ENCODE measurements at regions not wholly inside any gene's neighbourhood (a gene's known extent, or its start where the extent isn't known, plus 50 kb on each side); places are given as distances from the start of the nearest gene placed in this dataset.

DNA sequence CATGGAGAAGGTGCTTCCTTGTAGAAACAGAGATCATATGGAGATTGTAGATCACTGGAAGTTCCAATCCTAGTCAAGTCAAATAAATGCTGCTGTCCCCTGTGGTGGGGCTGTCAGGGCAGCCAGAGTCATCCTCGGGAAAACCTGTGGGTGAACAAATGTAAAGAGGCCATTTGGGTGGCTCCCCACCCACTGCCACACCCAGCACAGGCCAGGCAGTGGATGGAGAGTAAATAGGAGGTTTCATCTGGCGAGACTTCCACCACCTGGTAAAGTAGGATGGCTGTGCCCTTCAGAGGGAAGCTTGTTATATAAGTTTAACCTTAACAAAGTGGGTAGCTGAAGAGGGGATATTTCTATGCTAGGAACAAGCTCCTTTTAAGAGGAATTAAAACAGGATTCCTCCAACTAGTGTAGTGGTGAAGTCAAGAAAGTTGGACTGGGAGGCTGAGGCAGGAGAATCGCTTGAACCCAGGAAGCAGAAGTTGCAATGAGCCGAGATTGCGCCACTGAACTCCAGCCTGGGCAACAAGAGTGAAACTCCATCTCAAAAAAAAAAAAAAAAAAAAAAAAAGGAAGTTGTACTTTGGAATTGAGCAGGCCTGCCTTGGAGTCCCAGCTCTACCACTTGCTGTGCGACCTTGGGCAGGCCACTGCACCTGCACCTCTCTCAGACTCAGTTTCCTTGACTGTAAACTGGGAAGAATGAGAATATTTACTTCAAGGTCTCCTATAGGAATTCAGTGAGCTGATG, 273.7 kb downstream of the PTTG2 start:
- H3K27ac Mint-ChIP-seq = no peak overlapping the region
- DNase-seq (ENCODE audit: low spot score) = no peak
- no peak overlapping the region for H3K4me3 Mint-ChIP-seq
- peaks cover 6% of the 10 kb centered on the region for H3K27me3 Mint-ChIP-seq (ENCODE audit: insufficient read depth)
- peaks cover 16% of the 10 kb centered on the region for H3K9me3 Mint-ChIP-seq
- no peaks in the 10 kb centered on the region for H3K36me3 Mint-ChIP-seq (ENCODE audit: low read depth)
- intact Hi-C loops (cut with micrococcal nuclease) = no loop called here
- no peaks in the 10 kb centered on the region for H3K4me1 Mint-ChIP-seq (ENCODE audit: low read depth)

DNA sequence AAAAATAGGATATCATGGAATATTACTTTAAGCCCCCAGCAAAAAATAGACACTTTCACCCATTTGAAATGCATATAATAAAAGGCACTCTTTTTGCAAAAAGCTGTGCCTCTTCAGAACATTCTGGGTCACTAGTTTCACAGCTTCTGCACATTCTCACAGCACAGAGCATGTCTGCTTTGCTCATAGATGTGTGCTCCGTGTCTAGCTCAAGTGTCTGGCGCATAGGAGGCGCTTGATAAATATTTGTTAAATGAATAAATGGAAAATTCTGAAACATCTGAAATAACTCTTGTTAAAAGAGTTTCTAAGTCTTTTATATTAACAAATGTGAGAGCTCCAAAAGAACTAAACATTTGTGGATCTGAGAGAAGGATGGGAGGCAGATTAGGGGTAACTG, 275.2 kb downstream of the PTTG2 start:
- no peak for DNase-seq (ENCODE audit: low spot score)
- Mint-ChIP-seq H3K9me3 (peaks cover 16% of the 10 kb centered on the region), H3K4me1 (ENCODE audit: low read depth) (no peaks in the 10 kb centered on the region), H3K27ac (no peak overlapping the region), H3K36me3 (ENCODE audit: low read depth) (no peaks in the 10 kb centered on the region), H3K27me3 (ENCODE audit: insufficient read depth) (peaks cover 9% of the 10 kb centered on the region), H3K4me3 (no peak overlapping the region)
- intact Hi-C loops (cut with micrococcal nuclease) = no loop called here

DNA sequence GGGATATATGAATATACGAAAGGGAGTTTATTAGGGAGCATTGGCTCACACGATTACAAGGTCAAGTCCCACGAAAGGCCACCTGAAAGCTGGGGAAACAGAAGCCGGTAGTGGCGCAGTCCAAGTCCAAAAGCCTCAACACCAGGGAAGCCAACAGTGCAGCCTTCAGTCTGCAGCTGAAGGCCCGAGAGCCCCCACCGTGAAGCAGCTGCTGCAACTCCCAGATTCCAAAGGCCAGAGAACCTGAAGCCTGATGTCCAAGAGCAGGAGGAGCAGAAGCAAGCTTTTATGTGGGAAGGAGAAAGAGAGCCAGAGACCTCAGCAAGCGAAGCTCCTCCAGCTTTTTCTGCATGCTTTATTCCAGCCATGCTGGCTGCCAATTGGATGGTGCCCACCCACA, 275.8 kb downstream of the PTTG2 start:
- intact Hi-C loops (cut with micrococcal nuclease) = no loop called here

DNA sequence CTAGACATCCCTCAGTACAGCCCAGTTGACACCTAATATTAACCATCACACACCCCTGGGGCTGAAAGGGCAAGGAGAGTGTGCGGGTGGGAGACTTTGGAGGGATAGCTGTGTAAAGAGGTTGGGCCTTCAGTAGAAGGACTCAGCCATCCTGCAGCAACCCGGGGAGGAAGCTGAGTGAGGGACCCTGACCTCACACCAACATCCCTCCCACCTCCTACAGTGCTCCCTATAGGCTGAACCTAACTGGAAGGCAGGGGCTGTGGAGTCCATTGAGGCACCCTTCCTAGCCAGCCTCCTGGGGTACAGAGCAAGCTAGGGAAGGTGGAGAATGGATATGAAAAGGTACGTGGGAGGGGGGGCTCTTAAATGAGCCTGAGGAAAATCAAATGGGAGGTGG, 276.3 kb downstream of the PTTG2 start:
- Mint-ChIP-seq H3K4me3 (no peak overlapping the region), H3K27ac (no peak overlapping the region), H3K36me3 (ENCODE audit: low read depth) (no peaks in the 10 kb centered on the region), H3K9me3 (peaks cover 16% of the 10 kb centered on the region), H3K4me1 (ENCODE audit: low read depth) (no peaks in the 10 kb centered on the region), H3K27me3 (ENCODE audit: insufficient read depth) (peaks cover 9% of the 10 kb centered on the region)
- DNase-seq (ENCODE audit: low spot score) = no peak
- intact Hi-C loops (cut with micrococcal nuclease) = no loop called here

More for the DNA sequence above, 275.8 kb downstream of the PTTG2 start:
- DNase-seq (ENCODE audit: low spot score) = no peak
- no peaks in the 10 kb centered on the region for H3K36me3 Mint-ChIP-seq (ENCODE audit: low read depth)
- H3K4me1 Mint-ChIP-seq (ENCODE audit: low read depth) = no peaks in the 10 kb centered on the region
- peaks cover 16% of the 10 kb centered on the region for H3K9me3 Mint-ChIP-seq
- no peak overlapping the region for H3K27ac Mint-ChIP-seq
- no peak overlapping the region for H3K4me3 Mint-ChIP-seq
- peaks cover 9% of the 10 kb centered on the region for H3K27me3 Mint-ChIP-seq (ENCODE audit: insufficient read depth)

DNA sequence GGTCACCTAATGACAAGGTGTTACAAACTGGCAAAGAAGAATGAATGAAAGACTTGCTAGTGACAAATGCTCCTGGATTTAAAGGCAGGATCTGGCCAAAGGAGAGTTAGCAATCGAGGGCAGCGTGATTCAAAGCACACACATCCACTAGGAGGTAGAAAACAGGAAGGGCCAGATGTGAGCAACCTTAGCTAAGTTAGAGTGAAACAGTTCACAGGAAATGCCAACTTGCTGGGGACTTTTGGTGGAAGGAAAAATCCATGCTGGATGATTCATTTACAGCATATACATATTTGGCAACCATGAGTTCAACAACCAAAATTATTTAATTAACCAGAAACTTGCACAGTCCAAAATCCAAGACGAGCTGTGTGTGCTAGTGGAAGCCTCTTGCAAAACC, 276.9 kb downstream of the PTTG2 start:
- no peaks in the 10 kb centered on the region for H3K4me1 Mint-ChIP-seq (ENCODE audit: low read depth)
- intact Hi-C loops (cut with micrococcal nuclease) = no loop called here
- peaks cover 2% of the 10 kb centered on the region for H3K36me3 Mint-ChIP-seq (ENCODE audit: low read depth)
- H3K4me3 Mint-ChIP-seq = no peak overlapping the region
- DNase-seq (ENCODE audit: low spot score) = no peak
- H3K27me3 Mint-ChIP-seq (ENCODE audit: insufficient read depth) = peaks cover 9% of the 10 kb centered on the region
- H3K9me3 Mint-ChIP-seq = peaks cover 15% of the 10 kb centered on the region
- no peak overlapping the region for H3K27ac Mint-ChIP-seq

DNA sequence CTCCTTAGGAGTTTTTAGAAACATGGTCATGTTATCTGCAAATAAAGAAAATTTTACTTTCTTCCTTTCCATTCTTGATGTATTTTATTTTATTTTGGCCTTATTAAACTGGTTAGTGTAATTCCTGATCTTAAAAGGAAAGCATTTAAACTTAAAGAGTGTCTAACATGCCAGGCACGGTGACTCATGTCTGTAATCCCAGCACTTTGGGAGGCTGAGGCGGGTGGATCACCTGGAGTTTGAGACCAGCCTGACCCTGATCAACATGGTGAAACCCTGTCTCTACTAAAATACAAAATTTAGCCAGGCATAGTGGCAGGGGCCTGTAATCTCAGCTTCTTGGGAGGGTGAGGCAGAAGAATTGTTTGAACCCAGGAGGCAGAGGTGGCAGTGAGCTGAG, 281.3 kb downstream of the PTTG2 start:
- intact Hi-C loops (cut with micrococcal nuclease) = no loop called here
- Mint-ChIP-seq H3K27ac (no peak overlapping the region), H3K36me3 (ENCODE audit: low read depth) (peaks cover 5% of the 10 kb centered on the region), H3K27me3 (ENCODE audit: insufficient read depth) (peaks cover 3% of the 10 kb centered on the region), H3K4me3 (no peak overlapping the region), H3K4me1 (ENCODE audit: low read depth) (peaks cover 10% of the 10 kb centered on the region), H3K9me3 (no peaks in the 10 kb centered on the region)
- no peak for DNase-seq (ENCODE audit: low spot score)

DNA sequence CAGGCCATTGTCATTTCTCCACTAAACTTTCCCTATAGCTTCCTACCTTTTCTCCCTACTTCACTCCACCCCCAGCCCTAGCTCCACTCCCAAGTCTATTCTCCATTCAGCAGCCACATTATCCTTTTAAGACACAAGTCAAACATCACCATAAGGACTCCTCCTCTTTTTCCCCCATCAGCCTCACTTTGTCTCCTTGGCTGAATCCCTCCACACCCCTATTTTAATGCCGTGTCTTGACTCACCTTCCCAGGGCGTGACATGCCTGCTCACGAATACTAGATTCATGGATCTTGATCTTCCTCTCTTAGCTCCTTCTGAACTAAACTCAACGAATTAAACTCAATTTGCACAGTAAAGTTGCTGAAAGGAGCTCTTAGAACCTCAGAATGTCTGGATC, 281.9 kb downstream of the PTTG2 start:
- intact Hi-C loops (cut with micrococcal nuclease) = no loop called here
- H3K9me3 Mint-ChIP-seq = no peaks in the 10 kb centered on the region

DNA sequence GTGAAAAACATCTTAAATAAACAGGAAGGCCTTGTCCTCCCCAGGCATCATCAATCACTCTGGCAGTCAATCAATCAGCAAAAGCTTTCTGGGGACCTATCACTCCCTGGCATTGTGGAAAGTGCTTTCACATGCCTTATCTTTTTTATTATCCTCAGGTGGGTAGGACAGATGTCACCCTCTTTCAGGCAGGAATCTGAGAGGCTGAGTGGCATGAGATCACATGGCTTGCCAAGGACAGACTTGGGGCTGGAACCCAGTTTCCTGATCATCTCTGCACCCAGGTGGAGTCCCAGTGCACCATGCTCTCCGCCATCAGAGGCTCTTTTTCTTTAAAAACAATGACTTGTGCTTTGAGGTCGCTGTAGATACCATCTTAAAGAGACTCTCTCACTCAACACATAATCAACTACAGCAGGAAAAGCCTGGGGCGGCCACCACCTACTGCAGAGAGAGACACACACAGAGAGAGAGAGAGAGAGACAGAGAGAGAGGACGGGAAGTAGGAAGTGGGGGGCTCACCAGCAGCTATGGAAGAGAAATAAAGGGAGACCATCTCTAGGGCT, 282.7 kb downstream of the PTTG2 start:
- no peaks in the 10 kb centered on the region for H3K9me3 Mint-ChIP-seq
- intact Hi-C loops (cut with micrococcal nuclease) = no loop called here
- no peak overlapping the region for H3K27ac Mint-ChIP-seq
- no peak for DNase-seq (ENCODE audit: low spot score)
- H3K36me3 Mint-ChIP-seq (ENCODE audit: low read depth) = peaks cover 5% of the 10 kb centered on the region
- peaks cover 3% of the 10 kb centered on the region for H3K27me3 Mint-ChIP-seq (ENCODE audit: insufficient read depth)
- no peak overlapping the region for H3K4me3 Mint-ChIP-seq
- peaks cover 10% of the 10 kb centered on the region for H3K4me1 Mint-ChIP-seq (ENCODE audit: low read depth)

More for the DNA sequence above, 281.9 kb downstream of the PTTG2 start:
- no peak for DNase-seq (ENCODE audit: low spot score)
- Mint-ChIP-seq H3K27ac (no peak overlapping the region), H3K4me3 (no peak overlapping the region), H3K4me1 (ENCODE audit: low read depth) (peaks cover 10% of the 10 kb centered on the region), H3K36me3 (ENCODE audit: low read depth) (peaks cover 5% of the 10 kb centered on the region), H3K27me3 (ENCODE audit: insufficient read depth) (peaks cover 3% of the 10 kb centered on the region)

DNA sequence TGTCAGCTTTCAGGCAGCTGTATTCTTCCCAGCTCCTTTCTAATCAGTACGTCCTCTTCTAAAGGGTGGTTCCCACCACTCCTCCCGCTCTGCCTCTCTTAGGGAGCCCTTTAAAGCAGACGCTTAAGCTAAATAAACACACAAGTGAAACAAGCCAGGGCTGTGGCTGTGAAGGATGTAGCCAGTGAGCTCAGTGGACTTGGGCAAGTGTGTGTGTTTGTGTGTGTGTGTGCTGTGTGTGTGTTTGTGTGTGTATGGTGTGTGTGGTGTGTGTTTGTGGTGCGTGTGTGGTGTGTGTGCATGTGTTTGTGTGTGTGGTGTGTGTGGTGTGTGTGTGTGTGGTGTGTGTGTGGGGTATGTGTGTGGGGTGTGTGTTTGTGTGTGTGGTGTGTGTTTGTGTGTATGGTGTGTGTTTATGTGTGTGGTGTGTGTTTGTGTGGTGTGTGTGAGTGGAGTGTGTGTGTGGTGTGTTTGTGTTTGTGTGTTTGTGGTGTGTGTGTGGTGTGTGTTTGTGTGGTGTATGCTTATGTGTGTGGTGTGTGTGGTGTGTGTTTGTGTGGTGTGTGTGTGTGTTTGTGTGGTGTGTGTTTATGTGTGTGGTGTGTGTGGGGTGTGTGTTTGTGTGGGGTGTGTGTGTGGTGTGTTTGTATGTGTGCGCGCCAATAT, 283.3 kb downstream of the PTTG2 start:
- peaks cover 10% of the 10 kb centered on the region for H3K4me1 Mint-ChIP-seq (ENCODE audit: low read depth)
- H3K27me3 Mint-ChIP-seq (ENCODE audit: insufficient read depth) = peaks cover 3% of the 10 kb centered on the region
- H3K36me3 Mint-ChIP-seq (ENCODE audit: low read depth) = peaks cover 5% of the 10 kb centered on the region
- intact Hi-C loops (cut with micrococcal nuclease) = no loop called here
- no peaks in the 10 kb centered on the region for H3K9me3 Mint-ChIP-seq
- DNase-seq (ENCODE audit: low spot score) = no peak
- H3K4me3 Mint-ChIP-seq = no peak overlapping the region
- no peak overlapping the region for H3K27ac Mint-ChIP-seq

DNA sequence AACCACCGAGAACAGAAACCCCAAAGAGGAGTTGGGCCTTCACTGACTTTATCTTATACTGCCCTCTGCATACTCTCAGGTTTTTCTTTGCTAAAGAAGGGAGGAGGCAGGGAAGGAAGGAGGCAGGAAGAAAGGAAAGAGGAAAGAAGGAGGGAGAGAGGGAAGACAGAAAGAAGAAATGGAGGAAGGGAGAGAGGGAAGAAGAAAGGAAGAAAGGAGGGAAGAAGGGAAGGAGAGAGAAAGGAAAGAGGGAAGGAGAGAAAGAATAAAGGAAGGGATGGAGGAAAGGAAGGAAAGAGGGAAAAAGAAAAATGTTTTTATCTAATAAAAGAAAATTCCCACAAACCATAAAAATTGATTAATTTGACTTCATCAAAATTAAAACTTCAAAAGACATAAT, 294.6 kb downstream of the PTTG2 start:
- no peak overlapping the region for H3K4me3 Mint-ChIP-seq
- H3K36me3 Mint-ChIP-seq (ENCODE audit: low read depth) = no peaks in the 10 kb centered on the region
- H3K27me3 Mint-ChIP-seq (ENCODE audit: insufficient read depth) = peaks cover 9% of the 10 kb centered on the region
- no peak overlapping the region for H3K27ac Mint-ChIP-seq
- H3K4me1 Mint-ChIP-seq (ENCODE audit: low read depth) = no peaks in the 10 kb centered on the region
- DNase-seq (ENCODE audit: low spot score) = no peak
- intact Hi-C loops (cut with micrococcal nuclease) = no loop called here
- H3K9me3 Mint-ChIP-seq = peaks cover 36% of the 10 kb centered on the region

DNA sequence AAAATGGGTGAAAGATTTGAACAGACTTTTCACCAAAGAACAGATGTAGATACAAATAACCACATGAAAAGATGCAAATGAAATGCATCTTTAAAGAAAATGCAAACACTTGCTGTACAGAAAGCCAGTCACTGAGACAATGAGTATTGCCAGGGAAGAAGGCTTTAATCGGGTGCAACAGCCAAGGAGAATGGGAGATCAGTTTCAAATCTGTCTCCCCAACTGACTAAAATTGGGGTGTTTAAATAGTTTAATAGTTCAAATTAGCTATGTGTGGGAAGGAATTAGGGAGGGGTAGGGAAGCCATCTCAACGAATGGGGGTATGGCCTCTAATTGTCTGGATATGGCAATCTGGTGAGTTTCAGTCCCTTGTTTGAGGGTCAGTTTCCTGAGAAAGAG, 295.4 kb downstream of the PTTG2 start:
- peaks cover 9% of the 10 kb centered on the region for H3K27me3 Mint-ChIP-seq (ENCODE audit: insufficient read depth)
- intact Hi-C loops (cut with micrococcal nuclease) = no loop called here
- no peak for DNase-seq (ENCODE audit: low spot score)
- no peak overlapping the region for H3K4me3 Mint-ChIP-seq
- H3K27ac Mint-ChIP-seq = no peak overlapping the region
- no peaks in the 10 kb centered on the region for H3K36me3 Mint-ChIP-seq (ENCODE audit: low read depth)
- no peaks in the 10 kb centered on the region for H3K4me1 Mint-ChIP-seq (ENCODE audit: low read depth)
- peaks cover 31% of the 10 kb centered on the region for H3K9me3 Mint-ChIP-seq

DNA sequence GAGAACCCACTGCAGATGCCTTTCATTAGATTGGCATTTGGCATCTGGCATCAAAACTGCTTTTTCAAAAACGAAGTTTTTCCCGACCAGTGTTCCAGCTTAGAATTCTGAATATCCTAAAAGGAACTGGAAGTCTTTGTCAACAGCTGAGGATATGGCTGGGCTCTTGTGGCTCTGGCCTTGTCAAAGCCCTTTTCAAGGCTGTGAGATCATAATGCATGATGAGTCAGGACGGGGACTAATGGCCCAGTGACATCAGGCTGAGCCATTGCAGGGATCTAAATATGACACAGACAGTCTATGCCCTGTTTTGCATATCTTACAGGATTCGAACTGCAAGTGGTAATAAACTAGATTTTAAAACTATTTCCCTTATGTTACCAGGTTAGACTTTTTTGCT, 306.4 kb downstream of the PTTG2 start:
- peaks cover 5% of the 10 kb centered on the region for H3K27me3 Mint-ChIP-seq (ENCODE audit: insufficient read depth)
- no peak overlapping the region for H3K27ac Mint-ChIP-seq

DNA sequence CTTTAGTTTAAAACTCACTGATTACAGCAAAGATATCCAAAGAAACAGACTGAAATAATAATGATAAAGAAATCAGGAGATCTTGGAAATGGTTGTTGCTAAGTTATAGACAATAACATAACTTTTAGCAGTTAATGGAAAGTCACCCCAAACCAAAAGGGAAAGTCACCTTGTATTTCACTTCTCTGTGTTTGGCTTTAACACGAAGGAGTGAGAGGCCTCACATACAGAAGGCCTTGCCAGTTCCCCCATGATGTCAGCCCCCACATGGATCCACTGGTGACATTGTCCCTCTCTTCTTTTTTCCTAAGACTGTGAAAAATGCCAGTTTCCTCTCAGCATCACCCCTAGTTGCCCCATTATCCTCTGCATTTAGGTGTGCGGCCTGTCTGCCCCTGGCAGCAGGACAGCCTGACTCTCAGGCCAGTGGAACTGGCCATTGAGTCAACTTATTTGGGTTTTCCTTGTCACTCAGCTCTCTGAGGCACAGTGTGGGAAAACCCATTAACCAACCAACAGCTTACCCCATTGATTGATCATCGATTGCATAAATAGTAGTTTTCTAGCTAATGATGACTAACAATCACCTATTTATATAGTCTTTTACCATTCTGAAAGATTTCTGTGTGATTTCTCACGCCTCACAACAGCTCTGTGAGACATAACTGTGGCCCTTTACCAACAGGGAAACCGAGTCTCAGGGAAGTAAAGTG, 308.1 kb downstream of the PTTG2 start:
- intact Hi-C loops (cut with micrococcal nuclease) = no loop called here
- H3K27ac Mint-ChIP-seq = no peak overlapping the region
- H3K27me3 Mint-ChIP-seq (ENCODE audit: insufficient read depth) = peaks cover 5% of the 10 kb centered on the region
- no peak for DNase-seq (ENCODE audit: low spot score)
- H3K4me3 Mint-ChIP-seq = no peak overlapping the region
- H3K4me1 Mint-ChIP-seq (ENCODE audit: low read depth) = no peaks in the 10 kb centered on the region
- no peaks in the 10 kb centered on the region for H3K9me3 Mint-ChIP-seq
- no peaks in the 10 kb centered on the region for H3K36me3 Mint-ChIP-seq (ENCODE audit: low read depth)

More for the DNA sequence above, 306.4 kb downstream of the PTTG2 start:
- no peak for DNase-seq (ENCODE audit: low spot score)
- H3K9me3 Mint-ChIP-seq = no peaks in the 10 kb centered on the region
- no peaks in the 10 kb centered on the region for H3K4me1 Mint-ChIP-seq (ENCODE audit: low read depth)
- H3K4me3 Mint-ChIP-seq = no peak overlapping the region
- intact Hi-C loops (cut with micrococcal nuclease) = loop anchor here (1.0 kb wide), 1 partner anchor 29 kb away; no protein-coding TSS in a partner anchor
- H3K36me3 Mint-ChIP-seq (ENCODE audit: low read depth) = no peaks in the 10 kb centered on the region

Measured in activated T-helper 1 cell treated with anti-CD3 and anti-CD28 coated beads, Interleukin-12 subunit alpha, Interleukin-12 subunit beta, Interleukin-2, Interleukin-4 antibody, amounts not matched to agents 30 ng/mL and 10 ng/mL and 1 ng/mL, durations not matched to agents 14 hours and 24 hours and 36 hours (primary cell).